ENCODE measurements at regions not wholly inside any gene's neighbourhood (a gene's known extent, or its start where the extent isn't known, plus 50 kb on each side); places are given as distances from the start of the nearest gene placed in this dataset.

GRCh38 chr6:126419901-126420300 lies 80.0 kb downstream of the CENPW start:
- DNase-seq: no peak

DNA sequence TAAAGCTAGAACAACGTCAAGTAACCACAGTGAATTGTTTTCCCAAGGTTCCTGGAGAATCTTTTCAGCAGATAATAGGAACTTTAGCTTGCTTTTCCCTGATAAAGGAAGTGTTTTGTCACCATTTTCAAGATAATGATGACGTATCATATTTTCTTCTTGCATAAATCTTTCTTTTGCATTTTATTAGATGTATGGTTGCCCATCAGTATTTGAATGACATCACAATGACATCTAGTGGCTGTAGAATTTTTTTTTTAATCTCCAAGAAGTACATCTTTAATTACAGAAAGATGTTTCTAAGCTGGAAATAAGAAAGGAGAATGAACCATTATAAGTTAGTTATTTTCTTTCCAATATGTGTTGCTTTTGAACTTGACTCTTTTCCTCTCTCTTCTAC lies 83.0 kb downstream of the CENPW start:
- no peak for DNase-seq

DNA sequence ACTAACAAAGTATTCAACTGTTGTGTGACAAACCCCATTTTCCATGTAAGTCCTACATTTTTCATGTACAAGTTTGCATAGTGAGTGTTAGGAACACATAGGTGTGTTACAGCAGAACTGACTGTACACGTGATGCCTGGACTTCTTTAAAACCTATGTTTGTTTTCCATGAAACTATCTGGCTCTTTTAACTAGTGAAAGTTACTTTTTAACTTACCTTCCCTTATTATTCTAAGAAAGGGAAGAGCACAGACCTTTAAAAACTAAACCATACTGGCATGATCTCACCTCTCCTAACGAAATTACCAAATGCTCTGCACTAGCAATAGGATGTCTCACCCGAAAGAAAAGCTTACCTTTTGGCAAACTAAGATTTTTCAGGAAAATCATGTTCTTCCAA lies 87.8 kb downstream of the CENPW start:
- no peak for DNase-seq

GRCh38 chr6:126429866-126430265 lies 90.0 kb downstream of the CENPW start:
- DNase-seq: no peak

GRCh38 chr6:126432564-126432963 lies 92.6 kb downstream of the CENPW start:
- no peak for DNase-seq

GRCh38 chr6:126433927-126434326 lies 94.0 kb downstream of the CENPW start:
- DNase-seq: no peak

GRCh38 chr6:126437205-126437604 lies 97.3 kb downstream of the CENPW start:
- DNase-seq: no peak

- DNase-seq: no peak
These were observed 99.1 kb downstream of the CENPW start for GRCh38 chr6:126439040-126439439.

DNA sequence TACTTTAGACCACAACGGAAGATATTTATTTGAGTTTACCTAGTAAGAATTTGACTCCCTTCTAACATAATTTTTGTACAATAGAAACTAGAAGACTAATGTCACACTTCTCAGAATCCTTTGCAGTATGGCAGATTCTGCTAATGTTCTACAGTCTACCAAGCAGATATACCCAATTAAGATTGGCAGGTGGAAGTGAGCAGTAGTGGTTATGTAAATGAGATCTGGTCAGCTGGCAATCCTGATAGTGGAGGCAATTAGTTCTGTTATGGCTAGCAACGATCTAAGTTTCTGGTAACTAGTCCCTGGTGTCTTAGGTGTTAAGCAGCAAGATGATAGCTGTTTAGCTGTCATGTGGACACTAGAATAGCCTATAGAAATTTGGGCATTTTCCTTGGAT lies 101.0 kb downstream of the CENPW start:
- no peak for DNase-seq

GRCh38 chr6:126444659-126445273 lies 104.9 kb downstream of the CENPW start:
- DNase-seq: no peak

- DNase-seq: no peak
These were observed 106.3 kb downstream of the CENPW start for GRCh38 chr6:126446248-126446647.

DNA sequence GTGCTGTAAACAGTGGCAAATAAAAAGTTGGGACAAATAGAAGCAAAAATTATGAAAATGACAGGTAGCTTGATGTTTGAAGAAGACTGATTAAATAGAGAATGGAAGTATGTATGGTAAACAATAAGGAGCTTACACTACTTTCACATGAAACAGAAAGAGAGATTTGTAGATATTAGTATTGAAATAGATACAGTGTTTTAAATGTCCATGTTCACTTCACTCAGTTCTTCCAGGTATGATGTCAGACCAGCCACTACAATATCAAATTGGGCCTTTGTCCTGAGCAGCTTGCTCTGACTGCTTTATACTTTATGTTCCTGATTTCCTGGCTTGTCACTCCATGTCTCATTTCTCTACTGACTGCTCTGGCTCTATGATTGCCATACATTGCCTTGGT lies 107.5 kb downstream of the CENPW start:
- no peak for DNase-seq

GRCh38 chr6:126461045-126461444 lies 121.1 kb downstream of the CENPW start:
- DNase-seq: no peak

DNA sequence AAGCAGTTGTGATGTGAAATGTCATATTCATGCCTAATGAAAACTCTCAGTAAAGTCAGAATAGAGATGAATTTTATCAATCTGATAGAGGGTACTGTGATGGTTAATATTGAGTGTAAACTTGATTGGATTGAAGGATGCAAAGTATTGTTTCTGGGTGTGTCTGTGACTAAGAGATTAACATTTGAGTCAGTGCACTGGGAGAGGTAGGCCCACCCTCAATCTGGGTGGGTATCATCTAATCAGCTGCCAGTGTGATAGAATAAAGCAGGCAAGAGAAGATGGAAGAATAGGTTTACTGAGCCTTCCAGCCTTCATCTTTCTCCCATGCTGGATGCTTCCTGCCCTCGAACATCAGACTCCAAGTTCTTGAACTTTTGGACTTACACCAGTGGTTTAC lies 124.3 kb downstream of the CENPW start:
- DNase-seq: no peak

DNA sequence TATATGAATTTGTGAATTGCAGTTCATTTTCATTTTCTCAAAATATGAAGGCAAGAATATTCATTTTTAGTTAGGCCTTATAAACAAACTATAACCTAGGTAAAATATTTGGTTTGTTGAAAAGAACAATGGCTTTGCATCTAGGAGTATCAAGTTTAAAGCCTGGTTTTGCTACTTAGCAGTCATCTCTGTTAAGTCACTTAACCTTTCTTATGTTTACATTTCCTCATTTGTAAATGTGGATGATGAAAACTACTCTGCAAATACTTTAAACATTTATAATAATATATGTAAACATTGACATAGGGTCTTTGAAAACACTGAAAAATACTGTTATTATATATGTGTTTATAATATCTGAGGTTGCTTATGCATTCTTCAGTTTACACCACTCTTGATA lies 135.5 kb downstream of the CENPW start:
- DNase-seq: no peak

DNA sequence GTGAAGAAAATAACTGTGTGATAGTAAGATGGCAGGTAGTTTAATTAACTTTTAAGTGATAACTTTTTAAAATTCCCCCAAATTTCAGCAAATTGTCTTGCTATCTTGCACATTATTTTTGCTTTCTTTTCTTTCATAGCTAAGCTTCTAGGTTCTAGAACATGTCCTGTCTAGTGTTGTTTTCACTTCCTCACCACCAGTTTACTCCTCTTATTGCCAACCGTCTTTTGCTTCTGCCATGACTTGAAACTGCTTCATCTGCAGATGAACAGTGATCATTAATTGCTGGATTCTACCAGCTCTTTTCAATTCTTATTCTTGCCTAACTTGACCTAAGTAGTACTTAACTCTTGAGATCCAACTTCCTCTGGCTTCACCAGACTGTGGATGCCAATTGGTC lies 137.8 kb downstream of the CENPW start:
- no peak for DNase-seq

DNA sequence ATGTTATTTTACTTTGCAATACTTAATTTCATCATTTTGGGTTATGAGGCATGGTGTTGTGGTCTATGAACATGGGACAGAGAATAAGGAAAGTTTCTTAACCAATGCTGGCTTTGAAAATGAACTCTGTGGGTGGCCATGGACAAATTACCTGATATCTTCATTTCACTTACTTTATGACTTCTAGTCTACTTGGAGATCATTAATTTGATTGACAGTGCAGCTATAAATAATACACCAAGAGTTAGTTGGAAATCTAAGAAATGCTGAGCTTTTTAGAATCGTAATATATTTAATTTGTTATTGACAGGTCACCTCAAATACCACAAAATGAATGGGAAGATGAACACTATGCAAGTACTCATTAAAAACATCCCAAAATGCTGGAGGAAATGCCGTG lies 140.4 kb downstream of the CENPW start:
- DNase-seq: no peak

DNA sequence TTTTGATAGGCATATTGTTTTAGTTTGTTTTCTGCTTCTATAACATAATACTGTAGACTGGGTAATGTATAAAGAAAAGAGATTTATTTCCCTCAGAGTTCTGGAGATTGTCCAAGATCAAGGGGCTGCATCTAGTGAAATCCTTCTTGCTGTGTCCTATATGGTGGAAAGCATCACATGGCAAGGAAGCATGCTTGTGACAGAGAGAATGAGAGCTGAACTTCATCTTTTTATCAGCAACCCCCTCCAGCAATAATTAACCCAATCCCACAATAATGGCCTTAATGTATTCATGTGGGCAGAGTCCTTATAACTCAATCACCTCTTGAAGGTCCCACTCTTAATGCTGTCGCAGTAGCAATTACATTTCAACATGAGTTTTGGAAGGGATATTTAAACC lies 141.4 kb downstream of the CENPW start:
- DNase-seq: no peak

- DNase-seq: no peak
These were observed 164.9 kb downstream of the CENPW start for GRCh38 chr6:126504792-126505191.

- no peak for DNase-seq
These were observed 173.3 kb downstream of the CENPW start for GRCh38 chr6:126513198-126513597.

DNA sequence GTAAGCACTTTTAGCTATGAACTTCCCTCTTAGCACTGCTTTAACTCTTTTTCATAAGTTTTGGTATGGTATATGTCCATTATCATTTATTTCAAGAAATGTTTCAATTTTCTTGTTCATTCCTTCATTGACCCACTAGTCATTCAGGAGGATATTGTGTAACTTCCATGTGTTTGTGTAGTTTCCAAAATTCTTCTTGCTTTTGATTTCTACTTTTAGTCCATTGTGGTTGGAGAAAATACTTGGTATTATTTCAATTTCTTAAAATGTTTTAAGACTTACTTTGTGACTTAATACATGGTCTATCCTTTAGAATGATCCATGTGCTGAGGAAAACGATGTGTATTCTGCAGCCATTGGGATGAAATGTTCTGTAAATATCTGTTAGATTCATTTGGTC lies 176.5 kb downstream of the CENPW start:
- no peak for DNase-seq

GRCh38 chr6:126524811-126525326 lies 185.0 kb downstream of the CENPW start:
- DNase-seq: no peak

GRCh38 chr6:126526547-126526946 lies 186.6 kb downstream of the CENPW start:
- no peak for DNase-seq

GRCh38 chr6:126526996-126527606 lies 187.2 kb downstream of the CENPW start:
- no peak for DNase-seq
